NCI-H1436 treated with DMSO at 0.1 percent for 48 hours (cell line): ENCODE measurements at regions not wholly inside any gene's neighbourhood (a gene's known extent, or its start where the extent isn't known, plus 50 kb on each side); places are given as distances from the start of the nearest gene placed in this dataset.
"Not testable (repeated sequence)": the region's sequence is repeated elsewhere in the genome, so short reads cannot be mapped to it uniquely, and the experiment has no call there.

Source experiments
- DNase-seq: peaks from one replicate; lab custom pipeline; 2025; lab: John Stamatoyannopoulos, UW

GRCh38 chr14:71783088-71783487 lies 149.1 kb upstream of the RGS6 start:
- DNase-seq = no peak

GRCh38 chr14:71783786-71784185 lies 148.4 kb upstream of the RGS6 start:
- no peak for DNase-seq

GRCh38 chr14:71789005-71789404 lies 143.2 kb upstream of the RGS6 start:
- no peak for DNase-seq

- no peak for DNase-seq
Observed at GRCh38 chr14:71799841-71800240, 132.4 kb upstream of the RGS6 start.

- no peak for DNase-seq
Observed at GRCh38 chr14:71800878-71801277, 131.4 kb upstream of the RGS6 start.

GRCh38 chr14:71803539-71804260 lies 128.5 kb upstream of the RGS6 start:
- no peak for DNase-seq

GRCh38 chr14:71804992-71805391 lies 127.2 kb upstream of the RGS6 start:
- DNase-seq = no peak

GRCh38 chr14:71807049-71807448 lies 125.2 kb upstream of the RGS6 start:
- not testable (repeated sequence) for DNase-seq

GRCh38 chr14:71810800-71811199 lies 121.4 kb upstream of the RGS6 start:
- DNase-seq = not testable (repeated sequence)

- no peak for DNase-seq
Observed at GRCh38 chr14:71812693-71813092, 119.5 kb upstream of the RGS6 start.

GRCh38 chr14:71815110-71815509 lies 117.1 kb upstream of the RGS6 start:
- DNase-seq = no peak

GRCh38 chr14:71824816-71825215 lies 107.4 kb upstream of the RGS6 start:
- no peak for DNase-seq

GRCh38 chr14:71833476-71833875 lies 98.8 kb upstream of the RGS6 start:
- no peak for DNase-seq

- no peak for DNase-seq
Observed at GRCh38 chr14:71834284-71835204, 97.7 kb upstream of the RGS6 start.

GRCh38 chr14:71852181-71852580 lies 80.0 kb upstream of the RGS6 start:
- no peak for DNase-seq

- DNase-seq = no peak
Observed at GRCh38 chr14:71855399-71856036, 76.7 kb upstream of the RGS6 start.

- DNase-seq = no peak
Observed at GRCh38 chr14:71856199-71856919, 75.9 kb upstream of the RGS6 start.

- no peak for DNase-seq
Observed at GRCh38 chr14:71863049-71863448, 69.2 kb upstream of the RGS6 start.

GRCh38 chr14:71863766-71864165 lies 68.5 kb upstream of the RGS6 start:
- DNase-seq = no peak
